ENCODE measurements at regions not wholly inside any gene's neighbourhood (a gene's known extent, or its start where the extent isn't known, plus 50 kb on each side); places are given as distances from the start of the nearest gene placed in this dataset.
A peak's percentile ranks its signal among the peaks of the same experiment; 100 is the strongest.

DNA sequence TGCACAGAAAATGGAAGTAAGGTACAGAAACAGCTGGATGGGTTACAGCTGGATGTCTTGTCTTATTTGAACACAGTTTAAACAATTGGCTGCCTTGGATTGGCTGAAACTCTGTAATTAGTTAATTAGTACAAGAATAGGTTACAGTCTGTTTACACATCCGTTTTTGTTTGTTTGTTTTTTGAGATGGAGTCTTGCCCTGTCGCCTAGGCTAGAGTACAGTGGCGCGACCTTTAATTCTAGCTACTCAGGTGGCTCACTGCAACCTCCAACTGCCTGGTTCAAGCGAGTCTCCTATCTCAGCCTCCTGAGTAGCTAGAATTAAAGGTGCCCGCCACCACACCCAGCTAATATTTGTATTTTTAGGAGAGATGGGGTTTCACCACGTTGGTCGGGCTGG, 368.7 kb upstream of the KLF4 start:
- DNase-seq (ENCODE audit: low spot score) = no peak
- no peak for TF ChIP-seq RAD21 (IDR thresholded peaks at IDR 0.05)
- TF ChIP-seq HNF4A (conservative IDR thresholded peaks at IDR 0.05) = peak; percentile 23 to 31
- TF ChIP-seq YY1 (IDR thresholded peaks at IDR 0.05) = no peak
- H3K9ac ChIP-seq (ENCODE audit: low read depth in 1 of 2, low read length in 2 of 2) = no peak overlapping the region
- WGBS = 64% methylated on average over 8 of the region's 8 CpGs
- H3K4me3 ChIP-seq (ENCODE audit: low read depth in 1 of 3, low read length in 3 of 3) = no peak overlapping the region
- H3K27me3 ChIP-seq (ENCODE audit: control insufficient read depth in 4 of 4, insufficient read depth in 4 of 4, low read length in 3 of 4) = no peaks in the 10 kb centered on the region
- no peaks in the 10 kb centered on the region for H3K36me3 ChIP-seq (ENCODE audit: control insufficient read depth in 4 of 4, insufficient read depth in 3 of 4, low read depth in 1 of 4, low read length in 3 of 4)
- H3K4me1 ChIP-seq (ENCODE audit: control insufficient read depth in 4 of 4, insufficient read depth in 4 of 4, low read length in 3 of 4) = no peaks in the 10 kb centered on the region
- H3K9me3 ChIP-seq (ENCODE audit: control insufficient read depth in 4 of 4, low read length in 3 of 4) = peaks cover 0 to 2% (median 0%) of the 10 kb centered on the region in 4 donors
- no peak overlapping the region for H3K27ac ChIP-seq (ENCODE audit: low read depth in 1 of 2, low read length in 2 of 2)

DNA sequence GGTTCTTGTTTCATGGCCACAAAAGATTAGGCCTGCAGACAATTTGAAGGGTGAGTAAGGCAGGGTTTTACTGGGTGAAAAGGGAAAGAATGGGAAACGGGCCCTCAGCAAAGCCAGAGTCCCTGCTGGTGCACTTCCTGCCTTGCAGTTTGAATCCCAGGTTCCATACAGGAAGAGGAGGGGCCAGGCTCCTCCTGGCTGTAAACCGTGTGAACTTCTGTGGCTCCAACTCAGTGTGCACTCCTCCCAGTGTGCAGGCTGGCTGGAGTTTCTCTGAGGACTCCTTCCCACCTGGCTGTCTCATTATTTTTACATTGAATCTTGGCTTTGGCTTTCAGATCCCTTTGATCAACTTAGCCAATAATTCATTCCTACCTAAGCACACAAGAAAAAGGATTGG, 367.1 kb upstream of the KLF4 start:
- Histone ChIP-seq H3K4me1 (ENCODE audit: control insufficient read depth in 4 of 4, insufficient read depth in 4 of 4, low read length in 3 of 4) (no peaks in the 10 kb centered on the region), H3K27ac (ENCODE audit: low read depth in 1 of 2, low read length in 2 of 2) (no peak overlapping the region)
- no peak for DNase-seq (ENCODE audit: low spot score)

DNA sequence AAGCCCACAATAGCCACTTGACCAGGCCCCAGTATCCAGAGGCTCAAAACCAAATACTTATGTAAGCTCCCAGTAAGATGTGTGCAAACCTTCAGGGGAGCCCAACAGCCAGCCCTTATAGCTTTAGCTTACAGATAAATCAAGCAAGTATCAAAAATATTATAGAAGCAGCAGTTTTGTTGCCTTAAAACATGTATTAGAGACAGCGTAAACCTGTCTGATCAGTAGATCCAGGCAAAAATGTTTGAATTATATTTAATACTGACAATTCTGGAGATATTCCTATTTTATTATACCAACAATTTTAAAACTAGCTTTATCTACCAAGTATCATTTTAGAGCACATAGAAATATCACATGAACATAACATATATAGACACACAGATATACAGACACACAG, 365.6 kb upstream of the KLF4 start:
- no peaks in the 10 kb centered on the region for H3K36me3 ChIP-seq (ENCODE audit: control insufficient read depth in 4 of 4, insufficient read depth in 3 of 4, low read depth in 1 of 4, low read length in 3 of 4)
- WGBS = 95% methylated on average over 1 of the region's 1 CpG
- no peak for DNase-seq (ENCODE audit: low spot score)
- H3K27me3 ChIP-seq (ENCODE audit: control insufficient read depth in 4 of 4, insufficient read depth in 4 of 4, low read length in 3 of 4) = no peaks in the 10 kb centered on the region
- no peak overlapping the region for H3K4me3 ChIP-seq (ENCODE audit: low read depth in 1 of 3, low read length in 3 of 3)
- no peaks in the 10 kb centered on the region for H3K4me1 ChIP-seq (ENCODE audit: control insufficient read depth in 4 of 4, insufficient read depth in 4 of 4, low read length in 3 of 4)
- no peak overlapping the region for H3K27ac ChIP-seq (ENCODE audit: low read depth in 1 of 2, low read length in 2 of 2)
- no peak for TF ChIP-seq FOXA1 (IDR thresholded peaks at IDR 0.05)
- TF ChIP-seq NR2F2 (IDR thresholded peaks at IDR 0.05) = no peak
- TF ChIP-seq, protein P1, sequence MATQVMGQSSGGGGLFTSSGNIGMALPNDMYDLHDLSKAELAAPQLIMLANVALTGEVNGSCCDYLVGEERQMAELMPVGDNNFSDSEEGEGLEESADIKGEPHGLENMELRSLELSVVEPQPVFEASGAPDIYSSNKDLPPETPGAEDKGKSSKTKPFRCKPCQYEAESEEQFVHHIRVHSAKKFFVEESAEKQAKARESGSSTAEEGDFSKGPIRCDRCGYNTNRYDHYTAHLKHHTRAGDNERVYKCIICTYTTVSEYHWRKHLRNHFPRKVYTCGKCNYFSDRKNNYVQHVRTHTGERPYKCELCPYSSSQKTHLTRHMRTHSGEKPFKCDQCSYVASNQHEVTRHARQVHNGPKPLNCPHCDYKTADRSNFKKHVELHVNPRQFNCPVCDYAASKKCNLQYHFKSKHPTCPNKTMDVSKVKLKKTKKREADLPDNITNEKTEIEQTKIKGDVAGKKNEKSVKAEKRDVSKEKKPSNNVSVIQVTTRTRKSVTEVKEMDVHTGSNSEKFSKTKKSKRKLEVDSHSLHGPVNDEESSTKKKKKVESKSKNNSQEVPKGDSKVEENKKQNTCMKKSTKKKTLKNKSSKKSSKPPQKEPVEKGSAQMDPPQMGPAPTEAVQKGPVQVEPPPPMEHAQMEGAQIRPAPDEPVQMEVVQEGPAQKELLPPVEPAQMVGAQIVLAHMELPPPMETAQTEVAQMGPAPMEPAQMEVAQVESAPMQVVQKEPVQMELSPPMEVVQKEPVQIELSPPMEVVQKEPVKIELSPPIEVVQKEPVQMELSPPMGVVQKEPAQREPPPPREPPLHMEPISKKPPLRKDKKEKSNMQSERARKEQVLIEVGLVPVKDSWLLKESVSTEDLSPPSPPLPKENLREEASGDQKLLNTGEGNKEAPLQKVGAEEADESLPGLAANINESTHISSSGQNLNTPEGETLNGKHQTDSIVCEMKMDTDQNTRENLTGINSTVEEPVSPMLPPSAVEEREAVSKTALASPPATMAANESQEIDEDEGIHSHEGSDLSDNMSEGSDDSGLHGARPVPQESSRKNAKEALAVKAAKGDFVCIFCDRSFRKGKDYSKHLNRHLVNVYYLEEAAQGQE (IDR thresholded peaks at IDR 0.05) = no peak
- no peak for TF ChIP-seq HNF4G (IDR thresholded peaks at IDR 0.05)
- TF ChIP-seq SP1 (IDR thresholded peaks at IDR 0.05) = no peak
- TF ChIP-seq JUND (IDR thresholded peaks at IDR 0.05) = no peak
- no peak for TF ChIP-seq EGR1 (IDR thresholded peaks at IDR 0.05; ENCODE audit: low read depth in 2 of 2)
- TF ChIP-seq HNF4A (conservative IDR thresholded peaks at IDR 0.05) = no peak
- TF ChIP-seq RXRA (IDR thresholded peaks at IDR 0.05) = no peak
- TF ChIP-seq TAF1 (conservative IDR thresholded peaks at IDR 0.05) = no peak
- TF ChIP-seq, protein P2, sequence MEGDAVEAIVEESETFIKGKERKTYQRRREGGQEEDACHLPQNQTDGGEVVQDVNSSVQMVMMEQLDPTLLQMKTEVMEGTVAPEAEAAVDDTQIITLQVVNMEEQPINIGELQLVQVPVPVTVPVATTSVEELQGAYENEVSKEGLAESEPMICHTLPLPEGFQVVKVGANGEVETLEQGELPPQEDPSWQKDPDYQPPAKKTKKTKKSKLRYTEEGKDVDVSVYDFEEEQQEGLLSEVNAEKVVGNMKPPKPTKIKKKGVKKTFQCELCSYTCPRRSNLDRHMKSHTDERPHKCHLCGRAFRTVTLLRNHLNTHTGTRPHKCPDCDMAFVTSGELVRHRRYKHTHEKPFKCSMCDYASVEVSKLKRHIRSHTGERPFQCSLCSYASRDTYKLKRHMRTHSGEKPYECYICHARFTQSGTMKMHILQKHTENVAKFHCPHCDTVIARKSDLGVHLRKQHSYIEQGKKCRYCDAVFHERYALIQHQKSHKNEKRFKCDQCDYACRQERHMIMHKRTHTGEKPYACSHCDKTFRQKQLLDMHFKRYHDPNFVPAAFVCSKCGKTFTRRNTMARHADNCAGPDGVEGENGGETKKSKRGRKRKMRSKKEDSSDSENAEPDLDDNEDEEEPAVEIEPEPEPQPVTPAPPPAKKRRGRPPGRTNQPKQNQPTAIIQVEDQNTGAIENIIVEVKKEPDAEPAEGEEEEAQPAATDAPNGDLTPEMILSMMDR (IDR thresholded peaks at IDR 0.05; ENCODE audit: low read depth, low read length, missing input control) = no peak
- TF ChIP-seq, protein P3, sequence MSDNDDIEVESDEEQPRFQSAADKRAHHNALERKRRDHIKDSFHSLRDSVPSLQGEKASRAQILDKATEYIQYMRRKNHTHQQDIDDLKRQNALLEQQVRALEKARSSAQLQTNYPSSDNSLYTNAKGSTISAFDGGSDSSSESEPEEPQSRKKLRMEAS (IDR thresholded peaks at IDR 0.05) = no peak
- peaks cover 0 to 2% (median 0%) of the 10 kb centered on the region in 4 donors for H3K9me3 ChIP-seq (ENCODE audit: control insufficient read depth in 4 of 4, low read length in 3 of 4)
- no peak overlapping the region for H3K9ac ChIP-seq (ENCODE audit: low read depth in 1 of 2, low read length in 2 of 2)

More for the DNA sequence above, 367.1 kb upstream of the KLF4 start:
- Histone ChIP-seq H3K36me3 (ENCODE audit: control insufficient read depth in 4 of 4, insufficient read depth in 3 of 4, low read depth in 1 of 4, low read length in 3 of 4) (no peaks in the 10 kb centered on the region), H3K9me3 (ENCODE audit: control insufficient read depth in 4 of 4, low read length in 3 of 4) (peaks cover 0 to 2% (median 0%) of the 10 kb centered on the region in 4 donors), H3K27me3 (ENCODE audit: control insufficient read depth in 4 of 4, insufficient read depth in 4 of 4, low read length in 3 of 4) (no peaks in the 10 kb centered on the region), H3K4me3 (ENCODE audit: low read depth in 1 of 3, low read length in 3 of 3) (no peak overlapping the region), H3K9ac (ENCODE audit: low read depth in 1 of 2, low read length in 2 of 2) (no peak overlapping the region)
- WGBS = 76% methylated on average over 2 of the region's 2 CpGs
- TF ChIP-seq EGR1 (IDR thresholded peaks at IDR 0.05; ENCODE audit: low read depth in 2 of 2) (no peak), YY1 (IDR thresholded peaks at IDR 0.05) (no peak)
- TF ChIP-seq, protein P4, sequence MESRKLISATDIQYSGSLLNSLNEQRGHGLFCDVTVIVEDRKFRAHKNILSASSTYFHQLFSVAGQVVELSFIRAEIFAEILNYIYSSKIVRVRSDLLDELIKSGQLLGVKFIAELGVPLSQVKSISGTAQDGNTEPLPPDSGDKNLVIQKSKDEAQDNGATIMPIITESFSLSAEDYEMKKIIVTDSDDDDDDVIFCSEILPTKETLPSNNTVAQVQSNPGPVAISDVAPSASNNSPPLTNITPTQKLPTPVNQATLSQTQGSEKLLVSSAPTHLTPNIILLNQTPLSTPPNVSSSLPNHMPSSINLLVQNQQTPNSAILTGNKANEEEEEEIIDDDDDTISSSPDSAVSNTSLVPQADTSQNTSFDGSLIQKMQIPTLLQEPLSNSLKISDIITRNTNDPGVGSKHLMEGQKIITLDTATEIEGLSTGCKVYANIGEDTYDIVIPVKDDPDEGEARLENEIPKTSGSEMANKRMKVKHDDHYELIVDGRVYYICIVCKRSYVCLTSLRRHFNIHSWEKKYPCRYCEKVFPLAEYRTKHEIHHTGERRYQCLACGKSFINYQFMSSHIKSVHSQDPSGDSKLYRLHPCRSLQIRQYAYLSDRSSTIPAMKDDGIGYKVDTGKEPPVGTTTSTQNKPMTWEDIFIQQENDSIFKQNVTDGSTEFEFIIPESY (IDR thresholded peaks at IDR 0.05) = no peak
